Lower lobe of right lung (tissue), 2 donors: ENCODE measurements at regions not wholly inside any gene's neighbourhood (a gene's known extent, or its start where the extent isn't known, plus 50 kb on each side); places are given as distances from the start of the nearest gene placed in this dataset.

Source experiments
- ATAC-seq, 2 donors: fragments of 200-7000 bp; cut with Tn5 transposase; one replicate each; pipeline ENCODE4 v1.9.1; 2020 to 2022; ENCODE audit warnings: mild to moderate bottlenecking in 2 of 2, moderate library complexity in 2 of 2
- DNase-seq: peaks from one replicate; pipeline ENCODE4 v3.0.0-alpha.2; 2020
- H3K27ac ChIP-seq: fragments of 200-600 bp; one replicate; pipeline ENCODE4 v1.8.0; 2022
- H3K27me3 ChIP-seq: fragments of 200-600 bp; one replicate; pipeline ENCODE4 v1.8.0; 2022; ENCODE audit warnings: low read depth
- H3K36me3 ChIP-seq: fragments of 200-600 bp; one replicate; pipeline ENCODE4 v1.8.0; 2022; ENCODE audit warnings: mild to moderate bottlenecking
- H3K4me1 ChIP-seq: fragments of 200-600 bp; one replicate; pipeline ENCODE4 v1.8.0; 2022
- H3K4me3 ChIP-seq: fragments of 200-600 bp; one replicate; pipeline ENCODE4 v1.8.0; 2022; ENCODE audit warnings: mild to moderate bottlenecking
- H3K9me3 ChIP-seq: fragments of 200-600 bp; one replicate; pipeline ENCODE4 v1.8.0; 2022
- CTCF ChIP-seq: fragments of 200-600 bp; IDR thresholded peaks from one replicate; pipeline ENCODE4 v1.8.0; 2022; ENCODE audit warnings: antibody characterized with exemption, mild to moderate bottlenecking
- intact Hi-C: fragments of 100-400 bp; cut with DNase I; formaldehyde crosslinking; loops from one replicate; pipeline ENCODE4 v1.11.0; 2022
- donor health status: DM: no; HTN: yes; CAD: no; lungs with severe emphysema.

GRCh38 chr1:170337413-170337994 is 191.7 kb downstream of the NTMT2 start:
- H3K9me3 ChIP-seq, result no peaks in the 10 kb centered on the region
- DNase-seq, result no peak
- H3K4me1 ChIP-seq, result no peaks in the 10 kb centered on the region
- no peak for TF ChIP-seq CTCF
- no peaks in the 10 kb centered on the region for H3K27me3 ChIP-seq
- intact Hi-C loops, result no loop called here
- H3K4me3 ChIP-seq, result no peak overlapping the region
- H3K27ac ChIP-seq, result no peak overlapping the region
- ATAC-seq, result no peak
- H3K36me3 ChIP-seq, result no peaks in the 10 kb centered on the region

- Histone ChIP-seq H3K36me3 (no peaks in the 10 kb centered on the region), H3K9me3 (no peaks in the 10 kb centered on the region), H3K27ac (no peak overlapping the region), H3K4me3 (no peak overlapping the region), H3K4me1 (no peaks in the 10 kb centered on the region), H3K27me3 (no peaks in the 10 kb centered on the region)
- TF ChIP-seq CTCF, result no peak
- intact Hi-C loops, result no loop called here
- no peak for ATAC-seq
- no peak for DNase-seq
Measured at GRCh38 chr1:170339534-170339933, 192.4 kb upstream of the GORAB start.

GRCh38 chr1:170340308-170340707 is 191.7 kb upstream of the GORAB start:
- Histone ChIP-seq H3K36me3 (no peaks in the 10 kb centered on the region), H3K4me3 (no peak overlapping the region), H3K9me3 (no peaks in the 10 kb centered on the region), H3K4me1 (no peaks in the 10 kb centered on the region), H3K27me3 (no peaks in the 10 kb centered on the region), H3K27ac (no peak overlapping the region)
- ATAC-seq (no peak), DNase-seq (no peak)
- intact Hi-C loops, result no loop called here
- TF ChIP-seq CTCF, result no peak

- H3K9me3 ChIP-seq, result no peaks in the 10 kb centered on the region
- H3K27ac ChIP-seq, result no peak overlapping the region
- no peak for ATAC-seq
- no peak overlapping the region for H3K4me3 ChIP-seq
- TF ChIP-seq CTCF, result no peak
- intact Hi-C loops, result no loop called here
- H3K36me3 ChIP-seq, result no peaks in the 10 kb centered on the region
- no peaks in the 10 kb centered on the region for H3K4me1 ChIP-seq
- no peak for DNase-seq
- no peaks in the 10 kb centered on the region for H3K27me3 ChIP-seq
Measured at GRCh38 chr1:170351366-170351946, 180.5 kb upstream of the GORAB start.

- intact Hi-C loops, result no loop called here
- DNase-seq (no peak), ATAC-seq (no peak)
- H3K27me3 ChIP-seq, result no peaks in the 10 kb centered on the region
- no peak overlapping the region for H3K27ac ChIP-seq
- no peak for TF ChIP-seq CTCF
- no peaks in the 10 kb centered on the region for H3K4me1 ChIP-seq
- no peaks in the 10 kb centered on the region for H3K36me3 ChIP-seq
- no peak overlapping the region for H3K4me3 ChIP-seq
- H3K9me3 ChIP-seq, result peaks cover under 1% of the 10 kb centered on the region
Measured at GRCh38 chr1:170354246-170354645, 177.7 kb upstream of the GORAB start.
